ENCODE measurements at regions not wholly inside any gene's neighbourhood (a gene's known extent, or its start where the extent isn't known, plus 50 kb on each side); places are given as distances from the start of the nearest gene placed in this dataset.
"Not testable (repeated sequence)": the region's sequence is repeated elsewhere in the genome, so short reads cannot be mapped to it uniquely, and the experiment has no call there.

DNA sequence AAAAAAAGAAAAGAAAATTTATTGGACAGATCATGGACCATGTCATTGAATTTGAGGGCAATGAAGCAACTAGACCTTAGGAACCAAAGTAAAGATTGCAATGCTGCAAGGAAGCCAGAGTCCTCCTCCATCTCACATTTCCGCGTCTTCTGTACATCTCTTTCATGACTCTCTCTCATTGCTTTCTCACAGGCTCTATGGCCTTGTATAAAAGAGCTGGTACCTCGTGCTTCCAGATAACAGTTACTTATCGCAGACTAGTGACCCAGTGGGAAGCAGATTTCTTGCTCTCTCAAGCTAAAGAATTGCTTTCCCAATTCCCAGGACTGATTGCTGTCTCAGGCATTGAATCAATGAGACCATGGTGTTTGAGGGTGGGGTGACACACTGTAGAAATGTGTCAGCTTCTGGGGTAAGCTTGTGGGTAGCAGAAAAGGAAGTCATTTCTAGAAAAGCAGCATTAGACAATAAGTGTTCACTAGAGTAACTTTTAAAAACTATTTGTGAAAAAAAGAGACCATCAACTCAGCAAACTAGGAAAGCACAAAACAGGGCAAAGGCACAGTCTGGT lies 635.3 kb downstream of the UTRN start:
- no peak for DNase-seq
- Histone ChIP-seq H3K4me1 (no peaks in the 10 kb centered on the region), H3K36me3 (ENCODE audit: low read depth, missing control alignments) (no peaks in the 10 kb centered on the region), H3K4me3 (no peak overlapping the region), H3K27me3 (no peaks in the 10 kb centered on the region), H3K9me3 (no peaks in the 10 kb centered on the region), H3K27ac (no peak overlapping the region)
- TF ChIP-seq POLR2A (IDR thresholded peaks at IDR 0.05) (no peak), CTCF (IDR thresholded peaks at IDR 0.05) (no peak)
- intact Hi-C loops (cut with DNase I; ENCODE audit: low total_unique reads), result no loop called here
- 41 to 50% methylated on average over 4 of the region's 4 CpGs for WGBS, 2 donors

GRCh38 chr6:144921206-144921975 lies 636.3 kb downstream of the UTRN start:
- Histone ChIP-seq H3K4me1 (no peaks in the 10 kb centered on the region), H3K4me3 (no peak overlapping the region), H3K27me3 (no peaks in the 10 kb centered on the region), H3K36me3 (ENCODE audit: low read depth, missing control alignments) (no peaks in the 10 kb centered on the region), H3K9me3 (no peaks in the 10 kb centered on the region), H3K27ac (no peak overlapping the region)
- 68 to 75% methylated on average over 6 of the region's 6 CpGs for WGBS, 2 donors
- TF ChIP-seq CTCF (IDR thresholded peaks at IDR 0.05) (no peak), POLR2A (IDR thresholded peaks at IDR 0.05) (no peak)
- intact Hi-C loops (cut with DNase I; ENCODE audit: low total_unique reads), result no loop called here
- no peak for DNase-seq

- TF ChIP-seq POLR2A (IDR thresholded peaks at IDR 0.05) (no peak), CTCF (IDR thresholded peaks at IDR 0.05) (no peak)
- no peak for DNase-seq
- Histone ChIP-seq H3K9me3 (no peaks in the 10 kb centered on the region), H3K27ac (no peak overlapping the region), H3K4me1 (no peaks in the 10 kb centered on the region), H3K27me3 (no peaks in the 10 kb centered on the region), H3K36me3 (ENCODE audit: low read depth, missing control alignments) (no peaks in the 10 kb centered on the region), H3K4me3 (no peak overlapping the region)
- intact Hi-C loops (cut with DNase I; ENCODE audit: low total_unique reads), result no loop called here
- 80 to 91% methylated on average over 3 of the region's 3 CpGs for WGBS, 2 donors
Measured at GRCh38 chr6:144922120-144922722, 637.1 kb downstream of the UTRN start.

GRCh38 chr6:144922771-144923490 lies 637.8 kb downstream of the UTRN start:
- H3K36me3 ChIP-seq (ENCODE audit: low read depth, missing control alignments); H3K4me3 ChIP-seq; H3K27me3 ChIP-seq; H3K27ac ChIP-seq; H3K4me1 ChIP-seq; H3K9me3 ChIP-seq; DNase-seq; intact Hi-C loops (cut with DNase I; ENCODE audit: low total_unique reads): not testable (repeated sequence)
- 85 to 95% methylated on average over 5 of the region's 5 CpGs for WGBS, 2 donors

DNA sequence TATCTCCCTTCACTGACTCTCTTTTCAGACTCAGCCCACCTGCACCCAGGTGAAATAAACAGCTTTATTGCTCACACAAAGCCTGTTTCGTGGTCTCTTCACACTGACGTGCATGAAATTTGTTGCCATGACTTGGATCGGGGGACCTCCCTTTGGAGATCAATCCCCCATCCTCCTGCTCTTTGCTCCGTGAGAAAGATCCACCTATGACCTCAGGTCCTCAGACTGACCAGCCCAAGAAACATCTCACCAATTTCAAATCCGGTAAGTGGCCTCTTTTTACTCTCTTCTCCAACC lies 638.3 kb downstream of the UTRN start:
- H3K9me3 ChIP-seq; intact Hi-C loops (cut with DNase I; ENCODE audit: low total_unique reads); H3K27ac ChIP-seq; H3K4me1 ChIP-seq; H3K36me3 ChIP-seq (ENCODE audit: low read depth, missing control alignments); H3K27me3 ChIP-seq; H3K4me3 ChIP-seq; DNase-seq: not testable (repeated sequence)
- 63 to 94% methylated on average over 4 to 5 of the region's 5 CpGs for WGBS, 2 donors
